ENCODE measurements at regions not wholly inside any gene's neighbourhood (a gene's known extent, or its start where the extent isn't known, plus 50 kb on each side); places are given as distances from the start of the nearest gene placed in this dataset.
"Not testable (repeated sequence)": the region's sequence is repeated elsewhere in the genome, so short reads cannot be mapped to it uniquely, and the experiment has no call there.

DNA sequence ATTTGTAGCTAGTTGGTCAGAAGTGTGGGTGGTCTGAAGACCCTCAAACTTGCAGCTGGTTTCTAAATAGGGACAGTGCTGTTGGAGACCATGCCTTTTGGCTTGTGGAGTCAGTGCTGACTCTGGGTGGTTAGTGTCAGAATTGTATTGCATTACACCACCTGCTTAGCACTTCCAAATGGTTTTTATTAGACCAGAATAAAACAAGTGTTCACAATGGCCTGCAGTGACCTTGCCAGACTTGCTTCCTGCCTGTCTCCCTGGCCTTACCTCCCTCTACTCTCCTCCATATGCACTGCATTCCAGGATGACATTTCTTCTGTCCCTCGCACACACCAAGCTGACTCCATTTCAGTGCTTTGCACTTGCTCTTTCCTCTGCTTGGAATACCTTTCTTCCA is 72.7 kb upstream of the CNIH3 start:
- Histone ChIP-seq H3K9me3 (no peaks in the 10 kb centered on the region), H3K27ac (no peak overlapping the region), H3K4me1 (no peaks in the 10 kb centered on the region), H3K36me3 (ENCODE audit: low read depth, missing control alignments) (no peaks in the 10 kb centered on the region), H3K4me3 (no peak overlapping the region), H3K27me3 (no peaks in the 10 kb centered on the region)
- TF ChIP-seq POLR2A (IDR thresholded peaks at IDR 0.05) = no peak
- TF ChIP-seq, protein P1, sequence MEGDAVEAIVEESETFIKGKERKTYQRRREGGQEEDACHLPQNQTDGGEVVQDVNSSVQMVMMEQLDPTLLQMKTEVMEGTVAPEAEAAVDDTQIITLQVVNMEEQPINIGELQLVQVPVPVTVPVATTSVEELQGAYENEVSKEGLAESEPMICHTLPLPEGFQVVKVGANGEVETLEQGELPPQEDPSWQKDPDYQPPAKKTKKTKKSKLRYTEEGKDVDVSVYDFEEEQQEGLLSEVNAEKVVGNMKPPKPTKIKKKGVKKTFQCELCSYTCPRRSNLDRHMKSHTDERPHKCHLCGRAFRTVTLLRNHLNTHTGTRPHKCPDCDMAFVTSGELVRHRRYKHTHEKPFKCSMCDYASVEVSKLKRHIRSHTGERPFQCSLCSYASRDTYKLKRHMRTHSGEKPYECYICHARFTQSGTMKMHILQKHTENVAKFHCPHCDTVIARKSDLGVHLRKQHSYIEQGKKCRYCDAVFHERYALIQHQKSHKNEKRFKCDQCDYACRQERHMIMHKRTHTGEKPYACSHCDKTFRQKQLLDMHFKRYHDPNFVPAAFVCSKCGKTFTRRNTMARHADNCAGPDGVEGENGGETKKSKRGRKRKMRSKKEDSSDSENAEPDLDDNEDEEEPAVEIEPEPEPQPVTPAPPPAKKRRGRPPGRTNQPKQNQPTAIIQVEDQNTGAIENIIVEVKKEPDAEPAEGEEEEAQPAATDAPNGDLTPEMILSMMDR (IDR thresholded peaks at IDR 0.05) = no peak
- intact Hi-C loops (cut with DNase I; ENCODE audit: low total_unique reads) = no loop called here
- no peak for DNase-seq
- WGBS, 2 donors = 95 to 97% methylated on average over 1 of the region's 1 CpG

DNA sequence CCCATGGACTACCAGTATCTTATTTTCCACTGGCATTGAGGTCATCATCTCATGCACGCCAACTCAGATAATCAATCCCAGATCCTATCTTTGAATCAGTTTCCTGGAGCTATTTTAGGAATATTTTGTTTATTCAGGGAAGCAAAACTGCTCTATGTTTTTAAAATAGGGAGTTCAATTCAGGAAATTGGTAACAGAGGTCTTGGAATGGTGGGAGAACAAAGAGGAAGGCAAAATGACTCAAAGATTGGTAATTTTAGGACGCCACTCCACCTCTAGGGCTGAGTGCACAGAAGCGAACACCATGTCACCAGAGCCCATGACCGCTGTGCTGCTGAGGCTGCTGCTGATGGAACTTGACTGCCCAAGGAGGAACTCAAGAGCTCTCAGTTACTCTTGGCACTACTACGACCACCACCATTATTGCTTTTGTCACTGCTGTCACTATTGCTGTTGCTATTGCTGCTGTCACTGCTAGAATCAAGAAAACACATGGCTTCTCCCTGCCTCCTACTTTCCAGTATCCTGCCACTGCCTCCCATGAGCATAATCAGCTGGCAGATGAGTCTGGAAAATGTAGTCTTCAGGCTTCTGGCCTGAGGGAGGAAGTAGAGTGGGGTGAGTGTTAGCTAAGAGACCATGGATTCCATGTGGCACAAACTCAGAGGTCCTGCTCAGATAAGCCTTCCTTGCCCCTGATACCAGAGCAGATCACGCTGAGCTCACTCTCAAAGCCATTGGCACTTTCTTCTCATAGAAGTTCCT is 71.6 kb upstream of the CNIH3 start:
- H3K27ac ChIP-seq = no peak overlapping the region
- no peak for DNase-seq
- H3K4me1 ChIP-seq = no peaks in the 10 kb centered on the region
- H3K27me3 ChIP-seq = no peaks in the 10 kb centered on the region
- WGBS, 2 donors = 95 to 97% methylated on average over 6 of the region's 6 CpGs
- H3K4me3 ChIP-seq = no peak overlapping the region
- H3K9me3 ChIP-seq = no peaks in the 10 kb centered on the region
- TF ChIP-seq, protein P1 (IDR thresholded peaks at IDR 0.05) = no peak
- no peak for TF ChIP-seq POLR2A (IDR thresholded peaks at IDR 0.05)
- intact Hi-C loops (cut with DNase I; ENCODE audit: low total_unique reads) = no loop called here
- H3K36me3 ChIP-seq (ENCODE audit: low read depth, missing control alignments) = no peaks in the 10 kb centered on the region

DNA sequence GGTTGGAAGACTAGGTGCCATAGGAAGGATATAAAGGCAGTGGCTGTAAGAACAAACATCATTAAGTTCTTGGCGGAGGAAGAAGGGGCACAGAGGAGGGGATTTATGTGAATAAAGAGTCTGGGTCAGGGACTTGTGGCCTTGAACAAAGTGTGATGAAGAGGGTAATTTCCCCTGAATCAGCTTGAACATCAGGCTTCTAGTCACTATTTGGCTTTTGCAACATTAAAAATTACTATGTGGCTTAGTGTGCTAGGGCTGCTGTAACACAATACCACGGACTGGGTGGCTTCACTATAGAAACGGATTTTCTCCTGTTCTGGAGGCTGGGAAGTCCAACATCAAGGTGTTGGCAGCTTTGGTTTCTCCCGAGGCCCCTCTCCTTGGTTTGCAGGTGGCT is 70.5 kb upstream of the CNIH3 start:
- Histone ChIP-seq H3K9me3 (no peaks in the 10 kb centered on the region), H3K27ac (no peak overlapping the region), H3K4me1 (no peaks in the 10 kb centered on the region), H3K36me3 (ENCODE audit: low read depth, missing control alignments) (no peaks in the 10 kb centered on the region), H3K27me3 (no peaks in the 10 kb centered on the region), H3K4me3 (no peak overlapping the region)
- no peak for DNase-seq
- intact Hi-C loops (cut with DNase I; ENCODE audit: low total_unique reads) = no loop called here
- WGBS, 2 donors = 75 to 83% methylated on average over 4 of the region's 4 CpGs
- TF ChIP-seq, protein P1 (IDR thresholded peaks at IDR 0.05) = no peak
- no peak for TF ChIP-seq POLR2A (IDR thresholded peaks at IDR 0.05)

DNA sequence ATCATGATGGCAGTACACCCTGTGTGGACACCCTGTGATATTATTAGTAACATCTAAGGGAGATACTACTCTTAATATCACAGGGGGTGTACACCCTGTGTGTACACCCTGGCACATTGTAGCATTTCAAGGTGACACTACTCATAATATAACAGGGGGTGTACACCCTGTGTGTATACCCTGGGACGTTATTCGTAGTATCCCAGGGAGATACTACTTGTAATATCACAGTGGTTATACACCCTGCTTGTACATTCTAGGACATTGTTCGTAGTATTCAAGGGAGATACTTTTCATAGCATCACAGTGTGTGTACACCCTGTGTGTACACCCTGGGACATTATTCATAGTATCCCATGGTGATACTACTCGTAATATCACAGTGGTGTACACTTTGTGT is 67.4 kb upstream of the CNIH3 start:
- intact Hi-C loops (cut with DNase I; ENCODE audit: low total_unique reads) = no loop called here

DNA sequence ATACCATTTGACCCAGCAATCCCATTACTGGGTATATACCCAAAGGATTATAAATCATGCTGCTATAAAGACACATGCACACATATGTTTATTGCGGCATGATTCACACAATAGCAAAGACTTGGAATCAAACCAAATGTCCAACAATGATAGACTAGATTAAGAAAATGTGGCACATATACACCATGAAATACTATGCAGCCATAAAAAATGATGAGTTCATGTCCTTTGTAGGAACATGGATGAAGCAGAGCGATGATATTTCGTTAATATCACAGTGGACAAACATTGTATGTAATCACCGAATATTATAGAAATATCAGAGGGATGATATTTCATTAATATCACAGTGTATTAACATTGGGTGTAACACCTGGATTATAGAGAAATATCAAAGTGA is 64.9 kb upstream of the CNIH3 start:
- intact Hi-C loops (cut with DNase I; ENCODE audit: low total_unique reads); H3K4me1 ChIP-seq; H3K9me3 ChIP-seq; H3K36me3 ChIP-seq (ENCODE audit: low read depth, missing control alignments); DNase-seq; H3K27me3 ChIP-seq; H3K4me3 ChIP-seq; H3K27ac ChIP-seq: not testable (repeated sequence)
- WGBS, 2 donors = 91 to 94% methylated on average over 4 of the region's 4 CpGs

More for the DNA sequence above, 67.4 kb upstream of the CNIH3 start:
- DNase-seq = no peak
- Histone ChIP-seq H3K27ac (no peak overlapping the region), H3K36me3 (ENCODE audit: low read depth, missing control alignments) (no peaks in the 10 kb centered on the region), H3K27me3 (no peaks in the 10 kb centered on the region), H3K4me3 (no peak overlapping the region), H3K4me1 (no peaks in the 10 kb centered on the region), H3K9me3 (no peaks in the 10 kb centered on the region)
- TF ChIP-seq, protein P1 (IDR thresholded peaks at IDR 0.05) = no peak
- no peak for TF ChIP-seq POLR2A (IDR thresholded peaks at IDR 0.05)
- WGBS, 2 donors = 91 to 93% methylated on average over 4 of the region's 4 CpGs
